ENCODE measurements at regions not wholly inside any gene's neighbourhood (a gene's known extent, or its start where the extent isn't known, plus 50 kb on each side); places are given as distances from the start of the nearest gene placed in this dataset.

- TF ChIP-seq, protein P1, sequence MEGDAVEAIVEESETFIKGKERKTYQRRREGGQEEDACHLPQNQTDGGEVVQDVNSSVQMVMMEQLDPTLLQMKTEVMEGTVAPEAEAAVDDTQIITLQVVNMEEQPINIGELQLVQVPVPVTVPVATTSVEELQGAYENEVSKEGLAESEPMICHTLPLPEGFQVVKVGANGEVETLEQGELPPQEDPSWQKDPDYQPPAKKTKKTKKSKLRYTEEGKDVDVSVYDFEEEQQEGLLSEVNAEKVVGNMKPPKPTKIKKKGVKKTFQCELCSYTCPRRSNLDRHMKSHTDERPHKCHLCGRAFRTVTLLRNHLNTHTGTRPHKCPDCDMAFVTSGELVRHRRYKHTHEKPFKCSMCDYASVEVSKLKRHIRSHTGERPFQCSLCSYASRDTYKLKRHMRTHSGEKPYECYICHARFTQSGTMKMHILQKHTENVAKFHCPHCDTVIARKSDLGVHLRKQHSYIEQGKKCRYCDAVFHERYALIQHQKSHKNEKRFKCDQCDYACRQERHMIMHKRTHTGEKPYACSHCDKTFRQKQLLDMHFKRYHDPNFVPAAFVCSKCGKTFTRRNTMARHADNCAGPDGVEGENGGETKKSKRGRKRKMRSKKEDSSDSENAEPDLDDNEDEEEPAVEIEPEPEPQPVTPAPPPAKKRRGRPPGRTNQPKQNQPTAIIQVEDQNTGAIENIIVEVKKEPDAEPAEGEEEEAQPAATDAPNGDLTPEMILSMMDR (conservative IDR thresholded peaks at IDR 0.05; ENCODE audit: low read depth, low read length): no peak
- TF ChIP-seq MXI1 (IDR thresholded peaks at IDR 0.05; ENCODE audit: borderline replicate concordance, low read depth, low read length) (no peak), RAD21 (IDR thresholded peaks at IDR 0.05; ENCODE audit: low read length) (no peak), MAFK (IDR thresholded peaks at IDR 0.05; ENCODE audit: low read depth, low read length) (no peak), CHD1 (IDR thresholded peaks at IDR 0.05; ENCODE audit: low read depth, low read length) (no peak)
Measured at GRCh38 chr4:107164962-107165475, 128.9 kb upstream of the DKK2 start.
